Left lung (tissue), 4 donors: ENCODE measurements at regions not wholly inside any gene's neighbourhood (a gene's known extent, or its start where the extent isn't known, plus 50 kb on each side); places are given as distances from the start of the nearest gene placed in this dataset.

Experiments
- ATAC-seq: fragments of 200-7000 bp; cut with Tn5 transposase; one replicate; pipeline ENCODE4 v1.9.1; 2020; ENCODE audit warnings: moderate library complexity
- DNase-seq, 4 donors: peaks; one replicate each; pipeline ENCODE4 v3.0.0-alpha.2; 2013 to 2020
- H3K27ac ChIP-seq, 2 donors: fragments of 200-600 bp; sonication (generic) in 1 of 2; one replicate each; pipeline versions ENCODE4 v1.5.0 to v1.8.0; 2020 to 2021
- H3K27me3 ChIP-seq, 2 donors: fragments of 200-600 bp; sonication (generic) in 1 of 2; one replicate each; pipeline versions ENCODE4 v1.5.0 to v1.8.0; 2020 to 2021
- H3K36me3 ChIP-seq, 2 donors: fragments of 200-600 bp; sonication (generic) in 1 of 2; one replicate each; pipeline versions ENCODE4 v1.5.0 to v1.8.0; 2020 to 2021
- H3K4me1 ChIP-seq, 2 donors: fragments of 200-600 bp; one replicate each; pipeline ENCODE4 v1.8.0; 2021
- H3K4me3 ChIP-seq, 2 donors: fragments of 200-600 bp; sonication (generic) in 1 of 2; one replicate each; pipeline versions ENCODE4 v1.5.0 to v1.8.0; 2020 to 2021; ENCODE audit warnings: mild to moderate bottlenecking in 1 of 2
- H3K9me3 ChIP-seq, 2 donors: fragments of 200-600 bp; sonication (generic) in 1 of 2; one replicate each; pipeline versions ENCODE4 v1.5.0 to v1.8.0; 2020 to 2021
- CTCF ChIP-seq, 2 donors: fragments of 200-600 bp; sonication (generic) in 1 of 2; IDR thresholded peaks; one replicate each; pipeline versions ENCODE4 v1.5.0 to v1.8.0; 2021; ENCODE audit warnings: antibody characterized with exemption in 2 of 2
- intact Hi-C, 2 donors: fragments of 100-400 bp; cut with DNase I; formaldehyde crosslinking; loops; one replicate each; pipeline versions ENCODE4 v1.11.2 to v1.14.2; 2022
- donor health status: DM: no; HTN: yes; CAD: no.
- donor health status: DM: no; HTN: no; CAD: no.

- no peaks in the 10 kb centered on the region for H3K36me3 ChIP-seq
- H3K4me1 ChIP-seq = no peaks in the 10 kb centered on the region
- no peak overlapping the region for H3K27ac ChIP-seq
- H3K9me3 ChIP-seq = peaks cover 0 to 22% of the 10 kb centered on the region in 2 donors
- H3K27me3 ChIP-seq = peaks cover 0 to 25% of the 10 kb centered on the region in 2 donors
- H3K4me3 ChIP-seq = no peak overlapping the region
- no peak for TF ChIP-seq CTCF (IDR thresholded peaks at IDR 0.05)
- intact Hi-C loops = no loop called here
- ATAC-seq = no peak
- DNase-seq = no peak
Observed at GRCh38 chr1:4394366-4394765, 260.0 kb upstream of the AJAP1 start.

- intact Hi-C loops = no loop called here
- no peak for DNase-seq
- H3K4me1 ChIP-seq = no peaks in the 10 kb centered on the region
- peaks cover 0 to 29% of the 10 kb centered on the region in 2 donors for H3K27me3 ChIP-seq
- no peak overlapping the region for H3K27ac ChIP-seq
- no peak overlapping the region for H3K4me3 ChIP-seq
- no peak for TF ChIP-seq CTCF (IDR thresholded peaks at IDR 0.05)
- peaks cover 0 to 22% of the 10 kb centered on the region in 2 donors for H3K9me3 ChIP-seq
- ATAC-seq = no peak
- H3K36me3 ChIP-seq = no peaks in the 10 kb centered on the region
Observed at GRCh38 chr1:4395158-4395557, 259.3 kb upstream of the AJAP1 start.

- no peaks in the 10 kb centered on the region for H3K4me1 ChIP-seq
- peak in 1 of 4 donors; percentile 2 for DNase-seq
- peaks cover 0 to 21% of the 10 kb centered on the region in 2 donors for H3K9me3 ChIP-seq
- no peak overlapping the region for H3K4me3 ChIP-seq
- intact Hi-C loops = no loop called here
- TF ChIP-seq CTCF (IDR thresholded peaks at IDR 0.05) = no peak
- no peak overlapping the region for H3K27ac ChIP-seq
- H3K27me3 ChIP-seq = peaks cover 0 to 34% of the 10 kb centered on the region in 2 donors
- ATAC-seq = peak; percentile 39
- H3K36me3 ChIP-seq = no peaks in the 10 kb centered on the region
Observed at GRCh38 chr1:4395676-4396075, 258.7 kb upstream of the AJAP1 start.

- ATAC-seq (no peak), DNase-seq (no peak)
- Histone ChIP-seq H3K4me3 (no peak overlapping the region), H3K27me3 (peaks cover 0 to 41% of the 10 kb centered on the region in 2 donors), H3K4me1 (no peaks in the 10 kb centered on the region), H3K27ac (no peak overlapping the region), H3K36me3 (no peaks in the 10 kb centered on the region), H3K9me3 (peaks cover 0 to 20% of the 10 kb centered on the region in 2 donors)
- intact Hi-C loops = no loop called here
- TF ChIP-seq CTCF (IDR thresholded peaks at IDR 0.05) = no peak
Observed at GRCh38 chr1:4396551-4396950, 257.9 kb upstream of the AJAP1 start.

- H3K4me1 ChIP-seq = no peaks in the 10 kb centered on the region
- TF ChIP-seq CTCF (IDR thresholded peaks at IDR 0.05) = no peak
- intact Hi-C loops = no loop called here
- no peak for DNase-seq
- H3K36me3 ChIP-seq = no peaks in the 10 kb centered on the region
- no peak overlapping the region for H3K4me3 ChIP-seq
- H3K9me3 ChIP-seq = peaks cover 0 to 20% of the 10 kb centered on the region in 2 donors
- no peak overlapping the region for H3K27ac ChIP-seq
- peaks cover 0 to 41% of the 10 kb centered on the region in 2 donors for H3K27me3 ChIP-seq
- no peak for ATAC-seq
Observed at GRCh38 chr1:4397196-4397595, 257.2 kb upstream of the AJAP1 start.
